ENCODE measurements at regions not wholly inside any gene's neighbourhood (a gene's known extent, or its start where the extent isn't known, plus 50 kb on each side); places are given as distances from the start of the nearest gene placed in this dataset.
"Not testable (repeated sequence)": the region's sequence is repeated elsewhere in the genome, so short reads cannot be mapped to it uniquely, and the experiment has no call there.

DNA sequence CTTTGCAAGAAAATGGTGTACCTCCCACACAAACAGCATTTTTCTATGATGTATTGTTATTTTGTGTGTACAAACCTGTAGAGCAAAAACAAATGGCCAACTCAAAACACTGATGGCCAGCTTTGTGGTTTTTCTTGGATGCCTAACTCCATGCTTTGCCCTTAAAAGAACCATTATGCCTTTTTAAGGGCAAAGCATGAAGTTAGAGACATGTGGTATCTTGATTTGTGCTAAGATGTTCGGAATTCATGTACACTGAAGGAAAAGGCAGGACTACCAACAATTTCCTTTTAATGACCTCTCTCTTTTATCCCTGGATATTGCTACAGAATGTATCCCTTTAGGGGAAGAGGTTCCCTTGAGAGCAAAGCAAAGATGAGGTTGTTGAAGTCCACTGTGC lies 273.6 kb downstream of the SCG2 start:
- DNase-seq (ENCODE audit: low read depth in 2 of 2): peak in 1 of 2 donors; percentile 29
- H3K4me2 ChIP-seq (ENCODE audit: extremely low read depth, insufficient read depth, low read length): no peak overlapping the region
- H3K27ac ChIP-seq (ENCODE audit: insufficient read depth, low read length): no peak overlapping the region
- no peaks in the 10 kb centered on the region for H3K4me1 ChIP-seq (ENCODE audit: control insufficient read depth, extremely low read depth, insufficient read depth, low read length)
- H3K79me2 ChIP-seq (ENCODE audit: control insufficient read depth, insufficient read depth, low read length): no peaks in the 10 kb centered on the region
- no peak overlapping the region for H2AFZ ChIP-seq (ENCODE audit: low read length)
- TF ChIP-seq, protein P1, sequence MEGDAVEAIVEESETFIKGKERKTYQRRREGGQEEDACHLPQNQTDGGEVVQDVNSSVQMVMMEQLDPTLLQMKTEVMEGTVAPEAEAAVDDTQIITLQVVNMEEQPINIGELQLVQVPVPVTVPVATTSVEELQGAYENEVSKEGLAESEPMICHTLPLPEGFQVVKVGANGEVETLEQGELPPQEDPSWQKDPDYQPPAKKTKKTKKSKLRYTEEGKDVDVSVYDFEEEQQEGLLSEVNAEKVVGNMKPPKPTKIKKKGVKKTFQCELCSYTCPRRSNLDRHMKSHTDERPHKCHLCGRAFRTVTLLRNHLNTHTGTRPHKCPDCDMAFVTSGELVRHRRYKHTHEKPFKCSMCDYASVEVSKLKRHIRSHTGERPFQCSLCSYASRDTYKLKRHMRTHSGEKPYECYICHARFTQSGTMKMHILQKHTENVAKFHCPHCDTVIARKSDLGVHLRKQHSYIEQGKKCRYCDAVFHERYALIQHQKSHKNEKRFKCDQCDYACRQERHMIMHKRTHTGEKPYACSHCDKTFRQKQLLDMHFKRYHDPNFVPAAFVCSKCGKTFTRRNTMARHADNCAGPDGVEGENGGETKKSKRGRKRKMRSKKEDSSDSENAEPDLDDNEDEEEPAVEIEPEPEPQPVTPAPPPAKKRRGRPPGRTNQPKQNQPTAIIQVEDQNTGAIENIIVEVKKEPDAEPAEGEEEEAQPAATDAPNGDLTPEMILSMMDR (conservative IDR thresholded peaks at IDR 0.05 in 1 of 2, IDR thresholded peaks at IDR 0.05 in 1 of 2; ENCODE audit: low read depth in 1 of 2, low read length in 2 of 2): no peak
- H3K4me3 ChIP-seq (replicated peaks in 1 of 4; ENCODE audit: control extremely low read depth in 1 of 4, insufficient read depth in 1 of 4, low read depth in 3 of 4, low read length in 4 of 4): no peak overlapping the region
- no peaks in the 10 kb centered on the region for H3K9me3 ChIP-seq (ENCODE audit: control insufficient read depth, insufficient read depth, low read depth, low read length)
- H3K9ac ChIP-seq (ENCODE audit: insufficient read depth, low read length): no peak overlapping the region
- no peaks in the 10 kb centered on the region for H3K27me3 ChIP-seq (ENCODE audit: control insufficient read depth, insufficient read depth, low read length)
- no peaks in the 10 kb centered on the region for H3K36me3 ChIP-seq (ENCODE audit: control insufficient read depth, insufficient read depth, low read length)
- H4K20me1 ChIP-seq (ENCODE audit: control insufficient read depth, extremely low read depth, insufficient read depth, low read length): no peaks in the 10 kb centered on the region

DNA sequence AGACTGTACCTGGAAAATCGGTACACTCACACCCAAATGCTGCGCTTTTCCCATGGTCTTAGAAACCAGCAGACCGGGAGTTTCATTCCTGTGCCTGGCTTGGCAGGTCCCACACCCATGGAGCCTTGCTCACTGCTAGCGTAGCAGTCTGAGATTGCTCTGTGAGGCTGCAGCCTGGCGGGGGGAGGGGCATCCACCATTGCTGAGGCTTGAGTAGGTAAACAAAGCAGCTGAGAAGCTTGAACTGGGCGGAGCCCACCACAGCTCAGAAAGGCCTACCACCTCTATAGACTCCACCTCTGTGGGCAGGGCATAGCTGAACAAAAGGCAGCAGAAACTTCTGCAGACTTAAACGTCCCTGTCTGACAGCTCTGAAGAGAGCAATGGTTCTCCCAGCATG lies 271.4 kb downstream of the SCG2 start:
- not testable (repeated sequence) for H3K27ac ChIP-seq (ENCODE audit: insufficient read depth, low read length); H3K36me3 ChIP-seq (ENCODE audit: control insufficient read depth, insufficient read depth, low read length); H3K4me2 ChIP-seq (ENCODE audit: extremely low read depth, insufficient read depth, low read length); H3K4me3 ChIP-seq (replicated peaks in 1 of 4; ENCODE audit: control extremely low read depth in 1 of 4, insufficient read depth in 1 of 4, low read depth in 3 of 4, low read length in 4 of 4); H3K79me2 ChIP-seq (ENCODE audit: control insufficient read depth, insufficient read depth, low read length); H3K9me3 ChIP-seq (ENCODE audit: control insufficient read depth, insufficient read depth, low read depth, low read length); H3K9ac ChIP-seq (ENCODE audit: insufficient read depth, low read length); H4K20me1 ChIP-seq (ENCODE audit: control insufficient read depth, extremely low read depth, insufficient read depth, low read length); DNase-seq (ENCODE audit: low read depth in 2 of 2); H3K4me1 ChIP-seq (ENCODE audit: control insufficient read depth, extremely low read depth, insufficient read depth, low read length); H3K27me3 ChIP-seq (ENCODE audit: control insufficient read depth, insufficient read depth, low read length); H2AFZ ChIP-seq (ENCODE audit: low read length)

DNA sequence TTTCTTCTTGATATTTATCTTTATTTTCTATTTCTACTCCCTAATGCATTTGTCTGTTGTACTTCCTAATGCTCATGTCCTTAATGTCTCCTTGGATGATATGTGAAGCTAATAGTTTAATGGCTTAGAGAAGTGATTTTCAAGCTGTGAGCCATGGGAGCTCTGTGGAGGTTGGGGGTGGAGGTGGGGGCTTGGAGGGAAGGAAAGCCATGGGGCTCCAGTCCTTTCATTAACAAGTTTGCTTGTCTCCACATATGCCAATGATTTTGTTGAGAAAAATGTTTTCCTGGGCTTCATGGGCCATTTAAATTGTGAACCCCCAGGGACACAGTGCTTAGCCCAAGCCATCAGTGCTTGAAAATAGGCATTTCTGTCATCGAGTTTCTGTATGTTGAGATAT lies 264.1 kb downstream of the SCG2 start:
- no peak for DNase-seq (ENCODE audit: low read depth in 2 of 2)
- TF ChIP-seq, protein P1 (conservative IDR thresholded peaks at IDR 0.05 in 1 of 2, IDR thresholded peaks at IDR 0.05 in 1 of 2; ENCODE audit: low read depth in 1 of 2, low read length in 2 of 2): no peak
- no peak for TF ChIP-seq EZH2 (IDR thresholded peaks at IDR 0.05; ENCODE audit: low read length, missing control alignments)
- Histone ChIP-seq H3K36me3 (ENCODE audit: control insufficient read depth, insufficient read depth, low read length) (no peaks in the 10 kb centered on the region), H3K27ac (ENCODE audit: insufficient read depth, low read length) (no peak overlapping the region), H4K20me1 (ENCODE audit: control insufficient read depth, extremely low read depth, insufficient read depth, low read length) (no peaks in the 10 kb centered on the region), H3K4me2 (ENCODE audit: extremely low read depth, insufficient read depth, low read length) (no peak overlapping the region), H3K9me3 (ENCODE audit: control insufficient read depth, insufficient read depth, low read depth, low read length) (no peaks in the 10 kb centered on the region), H3K4me1 (ENCODE audit: control insufficient read depth, extremely low read depth, insufficient read depth, low read length) (no peaks in the 10 kb centered on the region), H2AFZ (ENCODE audit: low read length) (no peak overlapping the region), H3K4me3 (replicated peaks in 1 of 4; ENCODE audit: control extremely low read depth in 1 of 4, insufficient read depth in 1 of 4, low read depth in 3 of 4, low read length in 4 of 4) (no peak overlapping the region), H3K9ac (ENCODE audit: insufficient read depth, low read length) (no peak overlapping the region), H3K79me2 (ENCODE audit: control insufficient read depth, insufficient read depth, low read length) (no peaks in the 10 kb centered on the region), H3K27me3 (ENCODE audit: control insufficient read depth, insufficient read depth, low read length) (no peaks in the 10 kb centered on the region)

DNA sequence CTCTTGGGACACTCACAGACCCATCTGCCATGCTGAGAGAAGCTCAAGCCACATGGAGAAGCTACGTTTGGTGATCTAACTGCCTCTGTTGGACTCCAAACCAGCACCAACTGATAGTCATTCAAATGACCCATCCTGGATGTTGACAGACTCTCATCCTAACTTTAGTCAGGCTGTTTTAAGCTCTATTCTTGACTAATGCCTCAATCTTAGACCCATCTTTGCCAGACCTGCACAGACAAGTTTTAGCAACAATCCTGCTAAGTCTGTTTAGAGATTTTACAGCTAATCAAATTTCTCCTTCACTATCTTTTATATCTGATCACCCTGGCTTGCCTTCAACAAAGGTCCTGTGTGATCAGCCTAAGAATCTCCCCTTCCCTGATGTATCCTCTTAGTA lies 245.1 kb downstream of the SCG2 start:
- no peak overlapping the region for H2AFZ ChIP-seq (ENCODE audit: low read length)
- H3K9me3 ChIP-seq (ENCODE audit: control insufficient read depth, insufficient read depth, low read depth, low read length): no peaks in the 10 kb centered on the region
- TF ChIP-seq, protein P1 (conservative IDR thresholded peaks at IDR 0.05 in 1 of 2, IDR thresholded peaks at IDR 0.05 in 1 of 2; ENCODE audit: low read depth in 1 of 2, low read length in 2 of 2): no peak
- no peak for TF ChIP-seq EZH2 (IDR thresholded peaks at IDR 0.05; ENCODE audit: low read length, missing control alignments)
- H3K4me3 ChIP-seq (replicated peaks in 1 of 4; ENCODE audit: control extremely low read depth in 1 of 4, insufficient read depth in 1 of 4, low read depth in 3 of 4, low read length in 4 of 4): no peak overlapping the region
- no peaks in the 10 kb centered on the region for H3K36me3 ChIP-seq (ENCODE audit: control insufficient read depth, insufficient read depth, low read length)
- H3K4me1 ChIP-seq (ENCODE audit: control insufficient read depth, extremely low read depth, insufficient read depth, low read length): no peaks in the 10 kb centered on the region
- no peak for DNase-seq (ENCODE audit: low read depth in 2 of 2)
- no peak overlapping the region for H3K4me2 ChIP-seq (ENCODE audit: extremely low read depth, insufficient read depth, low read length)
- H3K27ac ChIP-seq (ENCODE audit: insufficient read depth, low read length): no peak overlapping the region
- no peaks in the 10 kb centered on the region for H3K79me2 ChIP-seq (ENCODE audit: control insufficient read depth, insufficient read depth, low read length)
- no peak overlapping the region for H3K9ac ChIP-seq (ENCODE audit: insufficient read depth, low read length)
- no peaks in the 10 kb centered on the region for H4K20me1 ChIP-seq (ENCODE audit: control insufficient read depth, extremely low read depth, insufficient read depth, low read length)
- no peaks in the 10 kb centered on the region for H3K27me3 ChIP-seq (ENCODE audit: control insufficient read depth, insufficient read depth, low read length)

Data from fibroblast of lung (primary cell).